ENCODE measurements at regions not wholly inside any gene's neighbourhood (a gene's known extent, or its start where the extent isn't known, plus 50 kb on each side); places are given as distances from the start of the nearest gene placed in this dataset.
"Not testable (repeated sequence)": the region's sequence is repeated elsewhere in the genome, so short reads cannot be mapped to it uniquely, and the experiment has no call there.

DNA sequence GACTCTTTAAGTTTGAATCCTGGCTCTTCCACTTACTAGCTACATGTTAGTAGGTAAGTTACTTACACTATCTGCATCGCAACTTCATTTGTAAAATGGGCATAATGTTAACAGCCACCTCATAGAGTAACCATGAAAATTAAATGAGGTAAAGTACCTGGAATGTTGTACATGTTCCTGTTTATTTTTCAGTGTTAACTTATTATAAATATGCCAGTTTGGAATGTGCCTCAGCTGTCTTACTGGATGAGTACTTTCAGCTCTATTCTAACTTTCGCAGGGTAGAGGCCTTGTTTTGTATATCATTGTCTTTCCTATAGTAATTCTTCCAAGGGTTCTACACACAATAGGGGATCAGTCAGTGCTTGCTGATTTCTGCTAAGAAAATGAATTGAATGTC is 167.4 kb downstream of the DUSP10 start:
- H3K27ac ChIP-seq: no peak overlapping the region
- H3F3A ChIP-seq (ENCODE audit: insufficient read depth): no peaks in the 10 kb centered on the region
- no peaks in the 10 kb centered on the region for H4K20me1 ChIP-seq (ENCODE audit: insufficient read depth)
- TF ChIP-seq EZH2 (IDR thresholded peaks at IDR 0.05; ENCODE audit: insufficient read depth, poor library complexity, severe bottlenecking) (no peak), EZH2phosphoT487 (IDR thresholded peaks at IDR 0.05; ENCODE audit: insufficient read depth, low read depth) (no peak)
- no peak overlapping the region for H2AFZ ChIP-seq
- no peak for DNase-seq
- in situ Hi-C loops (cut with MboI): no loop called here
- H3K4me2 ChIP-seq (ENCODE audit: unreplicated experiment): no peak overlapping the region
- no peaks in the 10 kb centered on the region for H3K27me3 ChIP-seq (replicated peaks; ENCODE audit: insufficient read depth)
- no peaks in the 10 kb centered on the region for H3K36me3 ChIP-seq (ENCODE audit: low read depth)
- H3K9me2 ChIP-seq (ENCODE audit: insufficient read depth): no peaks in the 10 kb centered on the region; the same call in 1 of the 2 replicates
- H3K79me2 ChIP-seq (ENCODE audit: insufficient read depth): no peaks in the 10 kb centered on the region
- no peak overlapping the region for H3K9ac ChIP-seq
- H3K4me3 ChIP-seq: no peak overlapping the region
- no peaks in the 10 kb centered on the region for H3K4me1 ChIP-seq (ENCODE audit: insufficient read depth)
- no peaks in the 10 kb centered on the region for H3K9me3 ChIP-seq (ENCODE audit: low read depth)
- 91 to 97% methylated on average over 2 of the region's 2 CpGs for WGBS, 2 experiments (ENCODE audit: low coverage in 1 of 2, low lambda C conversion rate in 2 of 2, missing lambda C conversion rate in 2 of 2)

DNA sequence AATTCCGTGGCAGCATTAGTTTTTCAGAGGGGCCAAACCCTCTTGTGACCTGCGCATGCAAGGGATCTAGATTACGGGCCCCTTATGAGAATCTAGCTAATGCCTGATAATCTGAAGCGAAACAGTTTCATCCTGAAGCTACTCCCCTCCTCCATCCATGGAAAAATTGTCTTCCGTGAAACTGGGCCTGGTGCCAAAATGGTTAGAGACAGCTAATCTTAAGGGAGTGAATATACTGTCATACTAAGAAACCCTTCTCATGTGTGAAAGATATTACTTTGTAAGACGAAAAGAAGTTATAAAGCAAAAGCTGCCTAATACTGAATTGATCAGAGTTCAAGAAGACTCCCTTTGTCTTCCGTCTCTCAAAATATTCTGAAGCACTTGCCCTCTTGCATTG is 166.3 kb downstream of the DUSP10 start:
- no peaks in the 10 kb centered on the region for H3K36me3 ChIP-seq (ENCODE audit: low read depth)
- no peak overlapping the region for H3K4me2 ChIP-seq (ENCODE audit: unreplicated experiment)
- 70% methylated on average over 7 of the region's 7 CpGs for WGBS, 2 experiments (ENCODE audit: low coverage in 1 of 2, low lambda C conversion rate in 2 of 2, missing lambda C conversion rate in 2 of 2)
- in situ Hi-C loops (cut with MboI): no loop called here
- H3K79me2 ChIP-seq (ENCODE audit: insufficient read depth): no peaks in the 10 kb centered on the region
- no peak overlapping the region for H3K27ac ChIP-seq
- DNase-seq: no peak
- no peak overlapping the region for H3K9ac ChIP-seq
- H3K27me3 ChIP-seq (replicated peaks; ENCODE audit: insufficient read depth): no peaks in the 10 kb centered on the region
- H3K9me3 ChIP-seq (ENCODE audit: low read depth): no peaks in the 10 kb centered on the region
- TF ChIP-seq EZH2phosphoT487 (IDR thresholded peaks at IDR 0.05; ENCODE audit: insufficient read depth, low read depth) (no peak), EZH2 (IDR thresholded peaks at IDR 0.05; ENCODE audit: insufficient read depth, poor library complexity, severe bottlenecking) (no peak)
- no peak overlapping the region for H2AFZ ChIP-seq
- no peak overlapping the region for H3K4me3 ChIP-seq
- no peaks in the 10 kb centered on the region for H3K4me1 ChIP-seq (ENCODE audit: insufficient read depth)
- no peaks in the 10 kb centered on the region for H3F3A ChIP-seq (ENCODE audit: insufficient read depth)
- H3K9me2 ChIP-seq (ENCODE audit: insufficient read depth): no peaks in the 10 kb centered on the region; the same call in 1 of the 2 replicates
- H4K20me1 ChIP-seq (ENCODE audit: insufficient read depth): no peaks in the 10 kb centered on the region

DNA sequence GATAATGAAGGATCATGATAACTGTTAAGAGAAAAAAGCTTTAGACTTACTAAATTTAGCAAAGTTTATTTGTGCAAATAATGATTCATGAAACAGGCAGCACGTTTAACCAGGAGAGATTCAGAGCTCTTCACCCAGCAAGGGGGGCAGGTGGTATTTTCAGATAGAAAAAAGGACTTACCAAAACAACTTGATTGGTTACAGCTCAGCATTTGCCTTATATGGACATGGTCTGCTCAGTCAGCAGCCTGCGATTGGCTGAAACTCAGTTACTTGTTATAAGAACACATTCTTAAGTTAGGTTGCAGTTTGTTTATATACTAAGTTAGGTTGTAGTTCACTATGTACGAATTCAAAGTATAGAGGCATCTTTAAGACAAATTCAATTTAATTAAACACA is 165.6 kb downstream of the DUSP10 start:
- Histone ChIP-seq H3K4me2 (ENCODE audit: unreplicated experiment) (no peak overlapping the region), H3K9ac (no peak overlapping the region)
- TF ChIP-seq EZH2 (IDR thresholded peaks at IDR 0.05; ENCODE audit: insufficient read depth, poor library complexity, severe bottlenecking) (no peak), EZH2phosphoT487 (IDR thresholded peaks at IDR 0.05; ENCODE audit: insufficient read depth, low read depth) (no peak)

DNA sequence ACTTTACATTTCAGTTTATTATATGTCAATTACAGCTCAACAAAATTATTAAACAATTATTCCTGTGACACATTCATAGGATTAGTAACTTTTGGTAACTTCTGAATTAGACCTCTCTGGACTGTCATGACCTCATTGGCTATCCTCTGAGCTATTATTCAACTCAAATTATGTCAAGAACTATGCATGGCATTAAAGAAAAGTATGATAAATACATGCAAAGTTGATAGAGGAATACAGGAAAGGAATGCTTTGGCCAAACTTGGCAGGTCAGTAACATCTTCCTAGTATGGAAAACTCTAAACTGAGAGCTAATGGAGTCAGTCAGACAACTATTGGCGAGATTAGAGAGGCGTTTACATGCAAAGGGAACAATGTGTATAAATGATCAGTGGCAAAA is 158.4 kb downstream of the DUSP10 start:
- in situ Hi-C loops (cut with MboI): no loop called here
- no peaks in the 10 kb centered on the region for H3K9me3 ChIP-seq (ENCODE audit: low read depth)
- H3K4me3 ChIP-seq: no peak overlapping the region
- TF ChIP-seq EZH2 (IDR thresholded peaks at IDR 0.05; ENCODE audit: insufficient read depth, poor library complexity, severe bottlenecking): no peak
- H3K79me2 ChIP-seq (ENCODE audit: insufficient read depth): no peaks in the 10 kb centered on the region
- no peak for DNase-seq
- H3K9me2 ChIP-seq (ENCODE audit: insufficient read depth): no peaks in the 10 kb centered on the region
- no peak overlapping the region for H2AFZ ChIP-seq
- H3K9ac ChIP-seq: no peak overlapping the region
- no peaks in the 10 kb centered on the region for H3K27me3 ChIP-seq (replicated peaks; ENCODE audit: insufficient read depth)
- H3K27ac ChIP-seq: no peak overlapping the region
- WGBS, 2 experiments (ENCODE audit: low coverage in 1 of 2, low lambda C conversion rate in 2 of 2, missing lambda C conversion rate in 2 of 2): 98 to 100% methylated on average over 2 of the region's 2 CpGs
- H3K4me1 ChIP-seq (ENCODE audit: insufficient read depth): no peaks in the 10 kb centered on the region
- H3K36me3 ChIP-seq (ENCODE audit: low read depth): no peaks in the 10 kb centered on the region
- no peaks in the 10 kb centered on the region for H3F3A ChIP-seq (ENCODE audit: insufficient read depth)
- no peaks in the 10 kb centered on the region for H4K20me1 ChIP-seq (ENCODE audit: insufficient read depth)
- H3K4me2 ChIP-seq (ENCODE audit: unreplicated experiment): no peak overlapping the region

More for the DNA sequence above, 165.6 kb downstream of the DUSP10 start:
- Histone ChIP-seq H3K27me3 (replicated peaks; ENCODE audit: insufficient read depth) (no peaks in the 10 kb centered on the region), H3K9me2 (ENCODE audit: insufficient read depth) (no peaks in the 10 kb centered on the region; the same call in 1 of the 2 replicates), H3K4me1 (ENCODE audit: insufficient read depth) (no peaks in the 10 kb centered on the region), H3K27ac (no peak overlapping the region), H3K4me3 (no peak overlapping the region), H3K36me3 (ENCODE audit: low read depth) (no peaks in the 10 kb centered on the region), H4K20me1 (ENCODE audit: insufficient read depth) (no peaks in the 10 kb centered on the region), H3K79me2 (ENCODE audit: insufficient read depth) (no peaks in the 10 kb centered on the region), H3F3A (ENCODE audit: insufficient read depth) (no peaks in the 10 kb centered on the region), H2AFZ (no peak overlapping the region; the same call in 1 of the 2 replicates), H3K9me3 (ENCODE audit: low read depth) (no peaks in the 10 kb centered on the region)
- in situ Hi-C loops (cut with MboI): no loop called here
- 67 to 75% methylated on average over 3 of the region's 3 CpGs for WGBS, 2 experiments (ENCODE audit: low coverage in 1 of 2, low lambda C conversion rate in 2 of 2, missing lambda C conversion rate in 2 of 2)
- DNase-seq: peak; percentile 5

DNA sequence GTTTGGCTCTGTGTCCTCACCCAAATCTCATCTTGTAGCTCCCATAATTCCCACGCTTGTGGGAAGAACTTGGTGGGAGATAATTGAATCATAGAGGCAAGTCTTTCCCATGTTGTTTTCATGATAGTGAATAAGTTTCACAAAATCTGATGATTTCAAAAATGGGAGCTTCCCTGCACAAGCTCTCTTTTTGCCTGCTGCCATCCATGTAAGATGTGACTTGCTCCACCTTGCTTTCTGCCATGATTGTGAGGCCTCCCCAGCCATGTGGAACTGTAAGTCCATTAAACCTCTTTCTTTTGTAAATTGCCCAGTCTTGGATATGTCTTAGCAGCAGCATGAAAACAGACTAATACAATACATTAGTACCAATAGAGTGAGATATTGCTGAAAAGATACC is 154.9 kb downstream of the DUSP10 start:
- H3K27me3 ChIP-seq (replicated peaks; ENCODE audit: insufficient read depth); H3K79me2 ChIP-seq (ENCODE audit: insufficient read depth); H3K4me1 ChIP-seq (ENCODE audit: insufficient read depth); H3K4me2 ChIP-seq (ENCODE audit: unreplicated experiment); H4K20me1 ChIP-seq (ENCODE audit: insufficient read depth); H3K36me3 ChIP-seq (ENCODE audit: low read depth); H3K9me2 ChIP-seq (ENCODE audit: insufficient read depth); H3F3A ChIP-seq (ENCODE audit: insufficient read depth); H2AFZ ChIP-seq; H3K9me3 ChIP-seq (ENCODE audit: low read depth); H3K27ac ChIP-seq; in situ Hi-C loops (cut with MboI); DNase-seq; H3K4me3 ChIP-seq; H3K9ac ChIP-seq: not testable (repeated sequence)
- 92 to 100% methylated on average over 1 of the region's 1 CpG for WGBS, 2 experiments (ENCODE audit: low coverage in 1 of 2, low lambda C conversion rate in 2 of 2, missing lambda C conversion rate in 2 of 2)

DNA sequence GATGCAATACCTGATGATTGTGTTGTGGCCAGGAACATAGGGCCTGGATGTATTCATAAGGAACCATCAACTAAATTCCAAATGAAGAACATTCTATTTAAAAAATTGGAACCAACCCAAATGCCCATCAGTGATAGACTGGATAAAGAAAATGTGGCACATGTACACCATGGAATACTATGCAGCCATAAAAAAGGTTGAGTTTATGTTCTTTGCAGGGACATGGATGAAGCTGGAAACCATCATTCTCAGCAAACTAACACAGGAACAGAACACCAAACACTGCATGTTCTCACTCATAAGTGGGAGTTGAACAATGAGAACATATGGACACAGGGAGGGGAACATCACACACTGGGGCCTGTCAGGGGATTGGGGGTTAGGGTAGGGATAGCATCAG is 150.6 kb downstream of the DUSP10 start:
- H3K4me3 ChIP-seq; H3K4me1 ChIP-seq (ENCODE audit: insufficient read depth); H3K27me3 ChIP-seq (replicated peaks; ENCODE audit: insufficient read depth); H3F3A ChIP-seq (ENCODE audit: insufficient read depth); H3K27ac ChIP-seq; H3K9me3 ChIP-seq (ENCODE audit: low read depth); DNase-seq; in situ Hi-C loops (cut with MboI); H3K36me3 ChIP-seq (ENCODE audit: low read depth); H3K9ac ChIP-seq; H3K4me2 ChIP-seq (ENCODE audit: unreplicated experiment); H3K9me2 ChIP-seq (ENCODE audit: insufficient read depth); H2AFZ ChIP-seq; H3K79me2 ChIP-seq (ENCODE audit: insufficient read depth); H4K20me1 ChIP-seq (ENCODE audit: insufficient read depth): not testable (repeated sequence)
